ENCODE measurements at regions not wholly inside any gene's neighbourhood (a gene's known extent, or its start where the extent isn't known, plus 50 kb on each side); places are given as distances from the start of the nearest gene placed in this dataset.

GRCh38 chr3:72329354-72329753, 518.9 kb downstream of the SHQ1 start:
- DNase-seq (ENCODE audit: low read depth in 2 of 2): no peak

- no peak for DNase-seq (ENCODE audit: low read depth in 2 of 2)
Measured at GRCh38 chr3:72328755-72329277, 519.4 kb downstream of the SHQ1 start.

- DNase-seq (ENCODE audit: low read depth in 2 of 2): no peak
Measured at GRCh38 chr3:72327008-72327407, 521.2 kb downstream of the SHQ1 start.

DNA sequence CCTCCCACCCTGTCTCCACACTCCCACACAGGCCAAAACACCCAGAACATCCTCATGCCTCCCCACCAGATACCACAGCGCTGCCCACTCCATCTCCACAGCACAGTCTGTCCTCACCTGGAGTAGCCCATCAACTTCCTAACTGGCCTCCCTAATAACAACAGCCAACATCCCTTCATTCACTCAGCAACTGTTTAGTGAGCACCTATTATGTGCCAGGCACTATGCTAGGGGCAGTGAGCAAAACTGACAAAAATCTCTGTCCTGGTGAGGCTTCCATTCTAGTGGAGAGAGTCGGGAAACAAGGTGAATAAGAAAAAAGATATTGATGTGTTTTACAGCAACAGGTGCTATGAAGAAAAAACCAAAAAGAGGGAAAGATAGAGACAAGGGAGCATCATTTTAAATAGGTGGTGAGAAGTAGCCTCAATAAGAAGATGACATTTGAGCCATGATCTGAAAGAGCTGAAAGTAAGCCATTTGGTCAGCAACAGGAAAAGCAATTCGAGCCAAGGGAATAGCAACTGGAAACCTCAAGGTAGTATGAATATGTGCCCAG, 523.9 kb downstream of the SHQ1 start:
- DNase-seq (ENCODE audit: low read depth in 2 of 2): no peak

DNA sequence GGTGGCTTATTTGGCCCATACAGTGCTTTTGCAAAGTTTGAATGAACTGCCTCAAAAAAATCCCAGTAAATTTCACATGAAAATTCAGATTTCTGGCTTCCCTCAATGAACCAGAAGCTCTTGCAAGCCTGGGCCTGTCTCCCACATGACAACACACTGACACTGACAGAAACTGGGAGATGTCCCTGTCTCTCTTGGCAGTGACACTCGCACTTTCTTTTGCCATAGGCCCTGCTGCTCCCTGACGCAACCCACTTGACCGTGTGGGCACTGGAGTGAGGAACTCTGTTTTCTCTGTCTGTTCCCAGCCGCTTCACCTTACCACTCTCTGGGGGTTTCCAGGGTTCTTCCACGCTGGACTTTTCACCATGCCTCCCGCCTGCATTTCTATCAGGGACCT, 524.5 kb downstream of the SHQ1 start:
- no peak for DNase-seq (ENCODE audit: low read depth in 2 of 2)

DNA sequence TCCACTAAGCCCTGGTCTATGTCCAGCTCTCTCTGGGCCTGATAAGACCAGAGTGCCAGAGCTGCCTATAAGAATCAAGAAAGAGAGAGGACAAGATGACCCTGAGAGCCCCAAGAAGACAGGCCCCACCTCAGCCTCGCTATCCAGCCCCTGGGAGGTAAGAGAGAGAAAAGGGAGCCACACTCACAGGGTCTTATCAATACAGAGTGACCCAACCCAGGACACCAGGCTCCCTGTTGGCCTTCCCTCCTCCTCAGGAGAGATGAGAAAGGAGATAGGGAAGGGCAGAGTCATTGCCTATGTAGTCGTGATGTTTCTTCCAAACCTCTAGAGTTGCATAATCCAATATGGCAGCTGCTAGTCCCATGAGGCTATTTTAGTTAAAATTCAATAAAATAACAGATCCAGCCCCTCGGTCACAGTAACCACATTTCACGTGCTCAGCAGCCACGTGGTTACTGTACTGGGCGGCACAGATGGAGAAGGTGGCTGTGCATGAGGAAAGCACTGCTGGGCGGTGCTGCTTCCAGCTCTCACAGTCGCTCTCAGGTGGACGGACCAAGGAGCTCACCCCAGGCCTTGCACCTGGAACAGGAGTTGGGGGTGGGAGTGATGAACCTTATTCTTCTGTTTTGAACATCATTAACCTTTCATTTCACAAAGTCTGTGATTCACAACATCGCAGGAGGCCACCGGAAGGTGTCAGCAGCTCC, 525.8 kb downstream of the SHQ1 start:
- no peak for DNase-seq (ENCODE audit: low read depth in 2 of 2)

- DNase-seq (ENCODE audit: low read depth in 2 of 2): no peak
Measured at GRCh38 chr3:72320955-72321303, 527.3 kb downstream of the SHQ1 start.

- DNase-seq (ENCODE audit: low read depth in 2 of 2): no peak
Measured at GRCh38 chr3:72320095-72320954, 527.9 kb downstream of the SHQ1 start.

DNA sequence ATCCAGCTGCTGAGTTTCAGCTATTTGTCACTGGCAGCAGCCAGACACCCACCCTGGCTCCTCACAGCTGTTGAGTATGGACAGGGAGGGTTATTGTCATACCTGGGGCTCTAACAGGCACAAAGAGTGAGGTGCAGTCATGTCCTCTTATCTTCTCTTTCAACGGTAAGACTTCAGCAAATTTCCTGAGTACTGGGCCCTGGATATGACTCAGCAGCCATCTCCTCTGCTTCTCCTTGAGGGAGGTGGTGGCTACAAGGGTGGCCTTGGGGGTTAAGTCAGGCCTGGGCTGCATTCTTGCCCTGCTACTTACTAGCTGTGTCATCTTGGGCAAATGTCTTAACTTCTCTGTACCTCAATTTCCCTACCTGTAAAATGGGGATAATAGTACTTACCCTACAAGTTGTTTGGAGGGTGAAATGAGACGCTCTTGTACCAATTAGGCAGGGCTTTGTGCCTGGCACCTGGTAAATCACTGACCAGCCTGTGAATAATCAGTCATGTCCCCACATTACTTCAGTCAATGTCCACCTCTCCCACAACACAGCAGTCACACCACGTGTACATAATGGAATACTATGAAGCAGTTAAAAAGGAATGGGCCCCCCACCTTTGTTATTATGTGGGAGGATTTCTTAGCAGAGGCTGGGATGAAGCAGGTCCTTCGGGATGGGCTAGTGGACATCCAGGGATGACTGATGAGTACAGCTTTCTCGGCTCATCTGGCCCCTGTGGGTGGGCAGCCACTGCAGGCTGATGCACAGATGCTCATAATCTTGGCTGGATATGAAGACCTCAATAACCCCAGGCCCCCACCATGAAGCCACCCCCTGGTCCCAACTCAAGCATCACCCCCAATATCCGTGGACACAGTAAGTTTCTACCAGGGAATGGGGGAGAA, 528.8 kb downstream of the SHQ1 start:
- no peak for DNase-seq (ENCODE audit: low read depth in 2 of 2)

DNA sequence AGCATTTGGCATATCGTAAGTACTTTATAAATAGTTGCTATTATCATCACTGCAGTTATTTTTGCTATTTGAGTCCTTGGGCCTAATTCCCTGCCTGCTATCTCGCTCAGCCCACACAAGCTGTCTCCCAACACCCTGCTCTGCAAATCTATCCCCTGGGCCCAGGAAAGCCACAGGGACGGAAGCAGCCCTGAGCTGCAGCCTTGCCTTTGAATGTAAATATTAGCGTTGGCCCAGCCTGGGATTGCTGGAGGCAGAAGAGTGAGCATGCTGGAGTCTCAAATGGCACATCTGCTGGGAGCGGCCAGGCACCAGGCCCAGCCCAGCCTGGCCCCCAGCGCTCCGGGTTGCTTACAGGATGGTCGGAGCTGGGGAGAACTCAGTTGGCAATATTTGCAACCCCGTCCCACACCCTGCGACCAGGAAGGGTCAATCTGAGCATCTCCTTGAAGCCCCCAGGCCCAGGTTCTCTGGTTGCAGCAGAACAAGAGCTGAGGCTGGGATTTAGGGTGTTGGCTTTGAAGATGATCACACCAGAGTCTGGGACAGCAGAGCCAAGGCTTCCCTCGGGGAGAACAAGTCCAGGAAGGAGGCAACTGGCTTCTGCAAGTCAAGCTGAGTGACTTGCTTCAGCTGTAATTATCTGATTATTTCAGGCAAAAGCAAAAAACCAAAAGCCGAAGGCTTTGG, 529.6 kb downstream of the SHQ1 start:
- no peak for DNase-seq (ENCODE audit: low read depth in 2 of 2)

DNA sequence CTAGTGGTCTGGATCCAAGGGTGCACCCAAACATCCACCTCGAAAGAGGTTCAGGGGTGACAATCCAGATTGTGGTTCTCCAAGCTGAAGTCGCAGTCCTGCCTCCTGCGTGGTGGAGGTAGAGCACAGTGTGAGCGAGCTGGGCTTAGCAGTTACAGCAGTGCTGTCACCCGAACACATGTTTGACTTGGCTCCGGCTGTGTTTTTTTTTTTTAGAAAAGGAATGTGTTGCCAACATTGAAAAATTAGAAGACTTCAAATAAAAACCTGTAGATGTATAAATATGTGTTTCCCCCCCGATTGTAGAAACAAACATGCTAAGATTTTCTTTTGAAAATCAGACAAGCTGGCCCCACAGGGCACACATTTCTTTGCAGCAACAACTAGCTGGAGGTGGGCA, 530.8 kb downstream of the SHQ1 start:
- no peak for DNase-seq (ENCODE audit: low read depth in 2 of 2)

DNA sequence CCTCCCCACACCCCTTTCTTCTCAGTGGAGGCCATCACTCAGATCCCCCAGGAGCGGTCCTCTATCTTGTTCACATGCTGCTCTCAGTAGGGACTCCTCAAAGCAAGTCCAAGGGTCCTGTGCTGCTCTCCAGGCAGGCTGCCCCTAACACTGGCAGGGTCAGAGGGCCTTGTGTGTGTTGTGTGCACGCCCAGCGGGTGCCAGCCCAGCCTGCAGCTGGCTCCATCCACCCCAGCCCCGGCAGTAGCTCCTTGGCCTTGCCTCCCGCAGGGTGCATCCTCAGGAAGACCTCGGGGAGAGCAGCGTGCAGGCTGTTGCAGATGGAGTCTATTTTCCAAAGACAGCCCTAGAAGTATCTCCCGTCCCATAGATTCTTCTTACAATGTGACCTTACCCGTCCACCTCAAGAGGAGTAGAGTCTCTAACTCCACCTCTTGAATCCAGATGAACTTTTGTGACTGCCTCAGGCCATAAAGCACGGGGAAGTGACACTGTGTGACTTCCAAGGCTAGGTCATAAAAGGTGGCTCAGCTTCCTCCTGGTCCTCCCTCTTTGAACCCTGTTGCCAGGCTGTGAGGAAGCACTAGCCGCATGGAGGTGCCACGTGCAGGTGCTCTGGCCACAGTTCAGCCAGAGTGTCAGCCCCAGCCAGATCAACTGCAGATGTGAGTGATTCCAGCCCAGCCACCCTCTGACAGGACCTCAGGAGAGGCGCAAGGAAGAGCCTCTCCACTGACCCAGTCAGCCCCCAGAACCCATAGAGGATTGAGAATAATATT, 531.6 kb downstream of the SHQ1 start:
- DNase-seq (ENCODE audit: low read depth in 2 of 2): no peak

GRCh38 chr3:72313308-72313707, 528.4 kb upstream of the PROK2 start:
- no peak for DNase-seq (ENCODE audit: low read depth in 2 of 2)

DNA sequence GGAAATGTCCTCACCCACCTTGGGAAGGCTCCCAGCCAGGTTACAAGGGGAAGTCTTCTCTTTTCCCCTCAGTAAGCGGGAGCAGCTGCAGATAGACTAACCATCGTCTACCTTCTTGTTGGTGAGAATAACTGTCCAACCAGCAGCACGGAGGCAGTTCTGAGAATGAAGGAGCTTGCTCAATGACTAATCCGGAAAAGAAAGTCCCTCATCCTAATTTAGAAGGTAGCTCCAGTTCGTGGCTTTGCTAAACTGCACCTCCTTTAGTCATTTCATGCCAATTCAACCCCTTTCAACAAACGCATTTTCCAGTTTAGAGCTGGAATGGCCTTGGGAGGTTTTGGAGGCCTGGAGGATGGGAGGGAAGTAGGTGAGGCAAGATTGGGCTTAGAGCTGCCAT, 527.4 kb upstream of the PROK2 start:
- DNase-seq (ENCODE audit: low read depth in 2 of 2): no peak

GRCh38 chr3:72311425-72311824, 526.5 kb upstream of the PROK2 start:
- DNase-seq (ENCODE audit: low read depth in 2 of 2): no peak

DNA sequence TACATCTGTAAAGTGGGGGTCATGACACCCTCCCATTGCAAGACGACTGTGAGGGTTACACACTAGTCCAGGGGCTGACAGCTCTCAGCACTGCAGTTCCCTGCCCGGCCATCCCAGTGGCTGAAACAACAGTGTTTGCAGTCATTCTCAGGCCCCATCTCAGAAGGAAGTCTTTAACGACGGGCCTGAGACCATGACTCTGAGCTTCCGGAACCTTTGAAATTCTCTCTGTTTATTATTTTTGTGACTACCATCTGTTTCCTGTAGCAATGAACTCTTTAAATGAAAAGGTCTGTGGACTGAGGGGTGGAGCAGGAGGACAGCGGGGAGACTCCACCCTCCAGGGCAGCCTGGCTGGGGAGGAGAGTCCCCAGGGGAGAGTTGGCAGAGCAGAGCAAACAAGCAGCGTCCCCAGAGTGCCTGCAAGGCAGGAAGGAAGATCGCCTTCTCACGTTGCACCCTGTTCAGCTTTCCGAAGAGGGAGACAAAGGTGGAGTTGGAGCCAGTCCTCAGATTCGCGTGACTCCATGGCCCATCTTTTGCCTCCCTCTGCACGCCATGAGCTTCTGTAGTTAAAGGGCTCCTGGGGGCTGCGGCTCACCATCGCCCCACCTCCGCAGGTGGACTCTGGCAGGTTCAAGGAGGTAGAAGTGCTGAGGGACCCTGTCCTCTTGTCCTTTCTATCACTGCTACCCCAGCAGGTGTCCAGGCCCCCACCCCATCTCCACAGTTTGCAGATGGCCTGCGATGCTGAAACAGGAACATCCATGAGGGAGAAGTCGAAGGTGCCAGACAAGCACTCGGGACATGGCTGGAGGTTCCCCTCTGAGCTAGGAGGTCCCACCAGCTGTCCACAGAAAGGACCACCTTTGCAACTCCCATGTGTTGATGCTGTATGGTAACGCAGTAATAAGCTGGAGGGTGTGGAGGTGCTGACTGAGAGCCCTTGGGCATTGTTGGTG, 525.8 kb upstream of the PROK2 start:
- DNase-seq (ENCODE audit: low read depth in 2 of 2): no peak

DNA sequence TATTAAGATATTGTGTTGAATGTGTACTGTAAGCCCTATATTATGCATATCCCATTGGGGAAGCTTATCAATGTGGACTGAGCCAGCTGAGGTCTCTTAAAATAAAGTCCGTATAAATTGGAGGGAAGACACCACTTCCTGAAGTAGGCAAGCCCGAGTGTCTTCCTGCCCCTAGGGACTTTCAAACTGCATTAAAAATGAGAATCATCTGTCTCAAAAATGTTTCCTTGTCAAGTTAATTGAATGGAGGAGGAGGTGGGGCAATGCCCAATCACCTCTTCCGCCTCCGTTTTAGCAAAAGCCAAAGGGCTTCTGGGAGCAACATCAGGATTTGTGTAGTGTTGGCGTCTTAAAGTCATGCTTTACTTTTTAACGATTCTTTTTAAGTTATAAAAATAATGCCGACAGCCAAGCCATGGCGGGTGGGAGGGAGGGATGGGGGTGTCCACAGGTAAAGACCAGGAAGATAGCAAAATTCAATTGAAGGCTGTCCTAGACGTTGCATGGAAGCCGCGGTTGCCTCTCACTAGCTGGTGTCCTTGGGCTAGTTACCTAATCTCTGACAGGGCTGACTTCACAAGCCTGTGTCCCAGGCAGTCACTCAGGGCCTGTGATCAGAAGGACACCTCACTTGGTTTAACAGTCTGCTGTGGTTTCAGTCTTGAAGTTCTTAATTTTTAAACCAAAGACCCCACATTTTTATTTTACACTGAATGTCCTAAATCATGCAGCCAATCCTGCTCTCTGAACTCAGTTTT, 524.9 kb upstream of the PROK2 start:
- no peak for DNase-seq (ENCODE audit: low read depth in 2 of 2)

DNA sequence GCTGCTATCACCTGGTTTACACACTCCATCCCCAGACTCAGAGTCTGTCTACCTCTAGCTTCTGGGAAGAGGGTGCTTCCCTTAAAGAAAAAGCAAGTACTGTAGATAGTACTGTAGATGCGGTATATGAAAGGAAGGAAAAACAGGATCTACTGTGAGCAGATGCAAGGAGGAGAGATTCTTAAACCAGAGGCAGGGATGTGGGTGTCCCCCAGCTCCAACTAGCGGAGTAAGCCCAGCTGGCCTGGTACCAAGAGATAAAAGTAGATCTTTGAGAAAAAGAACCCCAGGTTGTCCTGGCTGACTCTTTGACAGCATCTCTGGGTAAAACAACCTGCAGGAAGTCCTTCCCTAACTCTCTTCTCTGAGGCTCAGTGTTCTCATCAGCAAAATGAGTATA, 523.7 kb upstream of the PROK2 start:
- no peak for DNase-seq (ENCODE audit: low read depth in 2 of 2)

Data from stimulated activated CD8-positive, alpha-beta memory T cell treated with anti-CD3 and anti-CD28 coated beads, Interleukin-7, amount 100 ng/mL, for 4 hours (primary cell).